ENCODE measurements at regions not wholly inside any gene's neighbourhood (a gene's known extent, or its start where the extent isn't known, plus 50 kb on each side); places are given as distances from the start of the nearest gene placed in this dataset.

DNA sequence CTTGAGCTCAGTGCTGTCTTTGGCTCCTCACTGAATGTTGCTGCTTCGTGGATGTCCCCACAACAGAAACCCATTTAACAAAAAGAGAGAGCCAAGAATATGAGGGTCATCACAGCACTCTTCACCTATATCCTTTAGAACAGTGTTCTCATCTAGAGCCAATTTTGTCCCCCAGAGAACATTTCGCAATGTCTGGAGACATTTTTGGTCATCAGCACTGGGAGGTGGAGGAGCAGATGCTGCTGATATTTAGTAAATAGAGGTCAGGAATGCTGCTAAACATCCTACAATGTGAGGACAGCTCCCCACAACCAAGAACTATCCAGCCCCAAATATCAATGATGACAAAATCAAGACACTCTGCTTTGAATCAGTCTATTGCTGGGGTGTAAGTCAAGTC is 92.5 kb downstream of the BBS10 start:
- Histone ChIP-seq H3K27me3 (ENCODE audit: control insufficient read depth, insufficient read depth, low read length) (no peaks in the 10 kb centered on the region), H3K36me3 (ENCODE audit: control insufficient read depth, insufficient read depth, low read length) (no peaks in the 10 kb centered on the region), H3K4me3 (ENCODE audit: low read depth, low read length) (no peak overlapping the region)
- FAIRE-seq (no peak), DNase-seq (ENCODE audit: low read depth) (no peak)
- TF ChIP-seq, protein P1, sequence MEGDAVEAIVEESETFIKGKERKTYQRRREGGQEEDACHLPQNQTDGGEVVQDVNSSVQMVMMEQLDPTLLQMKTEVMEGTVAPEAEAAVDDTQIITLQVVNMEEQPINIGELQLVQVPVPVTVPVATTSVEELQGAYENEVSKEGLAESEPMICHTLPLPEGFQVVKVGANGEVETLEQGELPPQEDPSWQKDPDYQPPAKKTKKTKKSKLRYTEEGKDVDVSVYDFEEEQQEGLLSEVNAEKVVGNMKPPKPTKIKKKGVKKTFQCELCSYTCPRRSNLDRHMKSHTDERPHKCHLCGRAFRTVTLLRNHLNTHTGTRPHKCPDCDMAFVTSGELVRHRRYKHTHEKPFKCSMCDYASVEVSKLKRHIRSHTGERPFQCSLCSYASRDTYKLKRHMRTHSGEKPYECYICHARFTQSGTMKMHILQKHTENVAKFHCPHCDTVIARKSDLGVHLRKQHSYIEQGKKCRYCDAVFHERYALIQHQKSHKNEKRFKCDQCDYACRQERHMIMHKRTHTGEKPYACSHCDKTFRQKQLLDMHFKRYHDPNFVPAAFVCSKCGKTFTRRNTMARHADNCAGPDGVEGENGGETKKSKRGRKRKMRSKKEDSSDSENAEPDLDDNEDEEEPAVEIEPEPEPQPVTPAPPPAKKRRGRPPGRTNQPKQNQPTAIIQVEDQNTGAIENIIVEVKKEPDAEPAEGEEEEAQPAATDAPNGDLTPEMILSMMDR (IDR thresholded peaks at IDR 0.05; ENCODE audit: insufficient read depth, low read length, severe bottlenecking), result no peak

DNA sequence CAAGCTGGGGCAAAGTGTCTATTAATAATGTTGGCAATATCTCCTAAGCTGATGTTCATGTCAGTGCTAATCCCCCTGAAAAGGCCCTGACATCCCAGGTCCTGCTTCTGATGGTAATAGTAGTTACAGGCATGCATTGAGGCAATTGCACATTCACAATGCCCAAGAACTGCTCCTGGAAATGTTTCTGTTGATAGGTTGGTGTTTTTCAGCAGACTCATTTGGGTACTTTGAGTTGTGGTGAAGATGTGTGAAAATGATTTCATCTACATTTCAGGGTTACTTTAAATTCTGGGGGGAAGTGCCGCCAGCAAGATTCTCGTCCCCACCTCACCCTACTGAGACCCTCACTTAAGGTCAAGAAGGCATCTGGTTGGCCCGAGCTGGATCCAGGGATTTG is 92.9 kb downstream of the BBS10 start:
- H3K36me3 ChIP-seq (ENCODE audit: control insufficient read depth, insufficient read depth, low read length), result no peaks in the 10 kb centered on the region
- H3K4me3 ChIP-seq (ENCODE audit: low read depth, low read length), result no peak overlapping the region
- H3K27me3 ChIP-seq (ENCODE audit: control insufficient read depth, insufficient read depth, low read length), result no peaks in the 10 kb centered on the region
- TF ChIP-seq, protein P1 (IDR thresholded peaks at IDR 0.05; ENCODE audit: insufficient read depth, low read length, severe bottlenecking), result no peak
- FAIRE-seq, result no peak
- DNase-seq (ENCODE audit: low read depth), result no peak

DNA sequence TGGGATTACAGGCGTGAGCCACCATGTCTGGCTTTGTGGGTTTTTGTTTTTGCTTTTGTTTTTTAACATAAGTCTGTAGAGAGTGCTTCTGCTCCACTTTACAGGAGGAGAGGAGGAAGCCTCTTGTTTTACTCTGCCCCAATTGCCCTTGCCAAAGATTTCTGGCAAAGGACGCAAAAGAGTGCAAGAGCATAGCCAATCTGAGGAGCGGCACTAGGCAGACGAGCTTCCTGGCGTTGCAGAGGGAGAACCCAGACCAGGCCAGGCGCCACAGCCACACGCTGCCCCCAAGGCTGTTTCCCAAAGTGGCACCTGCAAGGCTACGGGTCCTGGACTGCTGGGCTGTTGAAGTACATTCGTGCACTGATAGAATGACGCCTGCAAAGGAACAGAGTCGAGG is 96.2 kb downstream of the BBS10 start:
- no peaks in the 10 kb centered on the region for H3K27me3 ChIP-seq (ENCODE audit: control insufficient read depth, insufficient read depth, low read length)
- TF ChIP-seq, protein P1 (IDR thresholded peaks at IDR 0.05; ENCODE audit: insufficient read depth, low read length, severe bottlenecking), result no peak
- H3K4me3 ChIP-seq (ENCODE audit: low read depth, low read length), result no peak overlapping the region
- FAIRE-seq (no peak), DNase-seq (ENCODE audit: low read depth) (no peak)
- H3K36me3 ChIP-seq (ENCODE audit: control insufficient read depth, insufficient read depth, low read length), result no peaks in the 10 kb centered on the region

DNA sequence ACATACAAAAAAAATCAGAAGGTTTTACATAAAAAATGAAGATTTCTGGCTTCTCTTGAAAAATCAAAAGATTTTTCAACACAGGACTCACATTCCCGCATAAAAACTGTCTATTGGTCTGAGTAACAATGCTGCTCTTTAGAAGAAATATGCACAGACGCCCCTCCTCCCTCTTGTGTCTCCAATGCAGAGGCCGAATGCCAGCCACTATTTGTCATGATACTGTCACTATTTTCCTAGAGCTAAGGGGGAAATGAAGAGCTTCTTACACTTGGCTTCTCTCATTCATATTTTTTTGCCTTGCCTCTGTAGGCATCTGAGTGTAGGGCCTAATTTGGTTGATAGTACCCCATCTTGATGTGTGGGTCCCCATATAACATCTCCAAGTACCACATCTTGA is 98.0 kb downstream of the BBS10 start:
- Histone ChIP-seq H3K4me3 (ENCODE audit: low read depth, low read length) (no peak overlapping the region), H3K36me3 (ENCODE audit: control insufficient read depth, insufficient read depth, low read length) (no peaks in the 10 kb centered on the region), H3K27me3 (ENCODE audit: control insufficient read depth, insufficient read depth, low read length) (no peaks in the 10 kb centered on the region)
- no peak for DNase-seq (ENCODE audit: low read depth)
- TF ChIP-seq, protein P1 (IDR thresholded peaks at IDR 0.05; ENCODE audit: insufficient read depth, low read length, severe bottlenecking), result no peak
- FAIRE-seq, result no peak

DNA sequence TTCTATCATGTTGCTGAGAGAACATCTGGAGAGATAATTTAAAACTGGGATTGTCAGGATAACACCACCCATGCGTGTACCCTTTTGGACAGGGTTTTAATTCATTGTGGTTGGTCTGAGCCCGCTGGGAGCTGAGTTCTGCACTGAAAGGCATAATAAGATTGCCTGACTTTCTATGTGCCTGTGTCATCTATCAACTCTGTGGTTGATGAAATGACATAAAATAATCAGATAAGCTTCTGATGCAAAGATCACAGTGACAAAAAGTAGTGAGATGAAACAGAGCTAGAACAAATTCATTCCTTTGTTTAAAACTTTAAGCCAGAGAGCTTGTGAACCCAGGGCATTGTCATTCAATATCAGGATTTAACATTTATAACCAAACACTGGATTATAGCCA is 98.7 kb downstream of the BBS10 start:
- TF ChIP-seq, protein P1 (IDR thresholded peaks at IDR 0.05; ENCODE audit: insufficient read depth, low read length, severe bottlenecking), result no peak
- Histone ChIP-seq H3K36me3 (ENCODE audit: control insufficient read depth, insufficient read depth, low read length) (no peaks in the 10 kb centered on the region), H3K4me3 (ENCODE audit: low read depth, low read length) (no peak overlapping the region), H3K27me3 (ENCODE audit: control insufficient read depth, insufficient read depth, low read length) (no peaks in the 10 kb centered on the region)
- DNase-seq (ENCODE audit: low read depth), result no peak
- no peak for FAIRE-seq

DNA sequence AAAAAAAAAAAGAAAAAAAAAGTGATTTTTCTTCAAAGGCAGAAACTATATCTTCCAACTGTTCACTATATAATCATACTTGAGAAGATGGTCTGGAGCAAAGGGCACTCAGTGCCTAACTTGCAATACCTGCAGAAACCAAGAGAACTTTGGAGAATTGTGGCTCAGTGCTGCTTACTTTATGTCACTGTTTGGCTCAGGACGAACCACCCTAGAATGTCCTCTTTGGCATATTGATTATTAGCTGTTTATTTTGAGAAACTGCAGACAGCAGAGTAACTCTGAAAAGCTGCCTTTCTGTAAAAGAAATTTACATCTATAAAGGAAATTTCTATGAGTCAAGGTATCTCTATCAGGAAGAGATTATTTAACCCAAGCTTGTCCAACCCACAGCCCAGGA is 100.2 kb downstream of the BBS10 start:
- Histone ChIP-seq H3K36me3 (ENCODE audit: control insufficient read depth, insufficient read depth, low read length) (no peaks in the 10 kb centered on the region), H3K27me3 (ENCODE audit: control insufficient read depth, insufficient read depth, low read length) (no peaks in the 10 kb centered on the region), H3K4me3 (ENCODE audit: low read depth, low read length) (no peak overlapping the region)
- no peak for DNase-seq (ENCODE audit: low read depth)
- TF ChIP-seq, protein P1 (IDR thresholded peaks at IDR 0.05; ENCODE audit: insufficient read depth, low read length, severe bottlenecking), result no peak
- no peak for FAIRE-seq
